ENCODE measurements at regions not wholly inside any gene's neighbourhood (a gene's known extent, or its start where the extent isn't known, plus 50 kb on each side); places are given as distances from the start of the nearest gene placed in this dataset.

DNA sequence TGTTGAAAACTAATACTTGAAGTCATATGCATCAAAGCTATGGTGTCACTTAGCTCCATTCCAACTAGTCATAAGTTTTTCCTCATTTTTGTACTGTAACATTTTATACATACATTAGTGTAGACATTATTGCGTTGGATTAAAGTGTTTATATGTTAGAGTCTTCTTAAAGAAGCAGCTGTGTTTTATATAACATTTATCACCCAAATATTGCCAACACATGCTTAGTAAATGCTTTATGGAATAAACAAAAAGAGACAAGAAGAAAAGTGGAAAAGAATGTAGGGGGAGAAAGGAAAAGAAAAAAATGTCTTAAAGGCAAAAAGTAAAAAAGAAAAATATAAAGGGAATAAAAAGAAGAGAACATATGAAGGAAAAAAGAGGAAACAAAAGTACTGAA is 1314.3 kb upstream of the CELF4 start:
- no peak overlapping the region for H3K4me3 ChIP-seq (ENCODE audit: control insufficient read depth, low read depth, low read length)
- TF ChIP-seq, protein P1, sequence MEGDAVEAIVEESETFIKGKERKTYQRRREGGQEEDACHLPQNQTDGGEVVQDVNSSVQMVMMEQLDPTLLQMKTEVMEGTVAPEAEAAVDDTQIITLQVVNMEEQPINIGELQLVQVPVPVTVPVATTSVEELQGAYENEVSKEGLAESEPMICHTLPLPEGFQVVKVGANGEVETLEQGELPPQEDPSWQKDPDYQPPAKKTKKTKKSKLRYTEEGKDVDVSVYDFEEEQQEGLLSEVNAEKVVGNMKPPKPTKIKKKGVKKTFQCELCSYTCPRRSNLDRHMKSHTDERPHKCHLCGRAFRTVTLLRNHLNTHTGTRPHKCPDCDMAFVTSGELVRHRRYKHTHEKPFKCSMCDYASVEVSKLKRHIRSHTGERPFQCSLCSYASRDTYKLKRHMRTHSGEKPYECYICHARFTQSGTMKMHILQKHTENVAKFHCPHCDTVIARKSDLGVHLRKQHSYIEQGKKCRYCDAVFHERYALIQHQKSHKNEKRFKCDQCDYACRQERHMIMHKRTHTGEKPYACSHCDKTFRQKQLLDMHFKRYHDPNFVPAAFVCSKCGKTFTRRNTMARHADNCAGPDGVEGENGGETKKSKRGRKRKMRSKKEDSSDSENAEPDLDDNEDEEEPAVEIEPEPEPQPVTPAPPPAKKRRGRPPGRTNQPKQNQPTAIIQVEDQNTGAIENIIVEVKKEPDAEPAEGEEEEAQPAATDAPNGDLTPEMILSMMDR (conservative IDR thresholded peaks at IDR 0.05; ENCODE audit: control insufficient read depth, insufficient read depth, low read depth, low read length): no peak
- DNase-seq (ENCODE audit: low read depth): no peak

DNA sequence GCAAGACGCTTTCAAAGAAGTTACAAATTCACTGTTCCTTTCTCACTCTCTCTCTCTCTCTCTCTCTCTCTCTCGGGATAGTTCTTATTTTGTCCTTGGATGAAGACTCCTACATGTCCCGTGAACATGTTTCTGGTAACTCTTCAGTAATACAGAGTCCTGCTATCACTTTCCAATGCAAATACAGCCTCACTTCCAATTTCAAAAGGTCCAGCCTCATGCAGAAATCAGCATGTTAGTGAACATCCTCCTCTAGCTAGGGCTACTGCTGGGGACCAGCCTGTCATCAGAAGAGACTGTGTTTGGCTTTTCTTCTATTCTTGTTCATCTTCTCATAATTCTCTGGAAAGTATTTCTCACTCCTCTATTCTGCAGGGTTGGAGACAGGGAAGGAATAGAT is 1306.7 kb upstream of the CELF4 start:
- DNase-seq (ENCODE audit: low read depth): no peak
- H3K4me3 ChIP-seq (ENCODE audit: control insufficient read depth, low read depth, low read length): no peak overlapping the region
- TF ChIP-seq, protein P1 (conservative IDR thresholded peaks at IDR 0.05; ENCODE audit: control insufficient read depth, insufficient read depth, low read depth, low read length): no peak

DNA sequence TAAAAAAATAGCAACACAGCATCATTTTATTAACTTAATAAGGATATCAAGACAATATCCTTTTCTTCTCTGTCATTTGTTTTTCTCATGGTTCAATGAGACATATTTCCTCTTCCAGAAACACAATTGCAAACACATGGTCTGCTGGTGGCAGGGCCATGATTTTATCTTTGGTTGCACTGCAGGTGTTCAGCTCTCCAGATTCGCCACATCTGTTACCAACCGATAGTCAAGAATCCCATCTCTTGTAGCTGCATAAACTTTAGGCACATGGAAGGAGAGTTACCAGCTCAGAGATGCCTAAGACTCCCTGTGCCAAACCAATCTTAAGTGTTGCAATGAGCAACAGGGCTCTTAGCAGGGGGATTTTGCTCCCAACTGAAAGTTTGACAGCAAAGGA is 1303.2 kb upstream of the CELF4 start:
- TF ChIP-seq, protein P1 (conservative IDR thresholded peaks at IDR 0.05; ENCODE audit: control insufficient read depth, insufficient read depth, low read depth, low read length): no peak
- H3K4me3 ChIP-seq (ENCODE audit: control insufficient read depth, low read depth, low read length): no peak overlapping the region
- no peak for DNase-seq (ENCODE audit: low read depth)

DNA sequence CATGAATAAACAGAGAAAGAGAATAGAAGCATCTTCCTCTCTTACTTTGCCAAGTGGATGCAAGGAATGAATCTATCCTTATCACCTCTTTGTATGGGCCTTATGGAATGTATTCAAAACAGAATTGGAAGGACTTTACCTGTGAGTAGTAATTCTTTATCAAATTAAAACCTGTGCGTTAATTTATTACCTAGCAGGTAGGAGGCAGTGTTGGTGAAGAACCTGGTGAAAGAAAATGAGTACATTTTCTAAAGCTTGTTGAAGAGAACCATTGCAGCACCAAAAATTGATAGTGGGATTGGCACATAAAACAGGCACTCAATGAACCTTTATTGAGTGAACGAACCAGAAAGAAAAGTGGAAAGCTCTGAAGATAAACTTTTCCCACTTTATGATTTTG is 1302.1 kb upstream of the CELF4 start:
- no peak for DNase-seq (ENCODE audit: low read depth)
- no peak overlapping the region for H3K4me3 ChIP-seq (ENCODE audit: control insufficient read depth, low read depth, low read length)
- TF ChIP-seq, protein P1 (conservative IDR thresholded peaks at IDR 0.05; ENCODE audit: control insufficient read depth, insufficient read depth, low read depth, low read length): no peak

DNA sequence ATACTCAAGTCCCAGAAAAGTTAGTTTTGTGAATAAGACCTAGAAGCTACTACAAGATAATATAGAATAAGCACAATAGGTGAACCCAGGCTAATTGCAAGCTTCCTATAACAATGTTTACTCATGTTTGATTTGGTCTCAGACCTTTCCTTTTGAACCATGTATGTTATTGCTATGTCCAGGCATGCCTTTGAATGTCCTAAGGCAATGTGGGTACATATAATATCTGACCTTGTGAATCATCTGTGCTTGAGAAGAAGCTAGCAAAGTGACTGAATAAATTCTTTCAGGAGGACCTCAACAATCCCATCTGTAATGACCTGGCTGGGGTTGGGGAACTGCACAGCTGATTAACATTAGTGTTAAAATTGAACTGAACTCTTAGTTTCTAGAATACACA is 1285.9 kb upstream of the CELF4 start:
- H3K4me3 ChIP-seq (ENCODE audit: control insufficient read depth, low read depth, low read length): no peak overlapping the region
- TF ChIP-seq, protein P1 (conservative IDR thresholded peaks at IDR 0.05; ENCODE audit: control insufficient read depth, insufficient read depth, low read depth, low read length): no peak
- no peak for DNase-seq (ENCODE audit: low read depth)

DNA sequence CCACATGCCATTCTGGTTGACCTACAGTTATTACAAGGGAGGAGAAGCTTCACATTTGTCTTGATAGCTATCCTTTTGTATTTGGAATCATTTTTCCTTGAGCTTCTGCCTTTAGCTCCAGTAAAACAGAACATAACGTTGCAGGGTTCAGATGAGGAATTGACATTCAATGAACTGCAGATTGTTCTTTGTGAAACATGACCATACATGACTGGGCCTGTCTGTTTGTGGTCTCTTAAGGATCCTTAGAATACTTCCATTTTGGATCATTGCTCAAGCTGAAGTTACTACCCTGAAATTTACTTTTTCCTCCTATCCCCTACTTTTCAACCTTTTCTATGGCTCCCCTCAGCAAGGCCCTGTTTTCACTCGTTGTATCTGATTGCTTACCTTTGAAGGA is 1281.7 kb upstream of the CELF4 start:
- DNase-seq (ENCODE audit: low read depth): no peak
- TF ChIP-seq, protein P1 (conservative IDR thresholded peaks at IDR 0.05; ENCODE audit: control insufficient read depth, insufficient read depth, low read depth, low read length): no peak

DNA sequence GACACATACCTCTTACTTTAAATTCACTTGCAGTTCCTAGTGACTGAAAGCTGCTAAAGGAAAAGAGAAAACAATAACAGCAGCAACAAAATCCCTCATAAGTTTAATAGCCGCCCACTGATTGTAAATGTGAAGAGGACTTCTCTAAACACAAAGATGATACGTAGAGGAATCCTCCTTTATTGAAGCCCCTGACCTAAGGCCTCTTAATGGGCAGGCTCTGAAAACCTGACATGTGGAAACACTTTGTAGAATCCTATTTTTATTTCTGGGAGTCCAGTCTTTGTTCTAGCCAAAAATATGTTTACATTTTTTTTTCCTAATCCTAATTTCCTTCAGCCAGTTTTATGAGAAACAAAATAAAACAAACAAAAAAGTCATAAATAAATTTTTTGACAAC is 1277.7 kb upstream of the CELF4 start:
- no peak for DNase-seq (ENCODE audit: low read depth)
- H3K4me3 ChIP-seq (ENCODE audit: control insufficient read depth, low read depth, low read length): no peak overlapping the region
- TF ChIP-seq, protein P1 (conservative IDR thresholded peaks at IDR 0.05; ENCODE audit: control insufficient read depth, insufficient read depth, low read depth, low read length): no peak

More for the DNA sequence above, 1281.7 kb upstream of the CELF4 start:
- no peak overlapping the region for H3K4me3 ChIP-seq (ENCODE audit: control insufficient read depth, low read depth, low read length)

All from fibroblast of mammary gland (primary cell).